WTC11 (cell line): ENCODE measurements at regions not wholly inside any gene's neighbourhood (a gene's known extent, or its start where the extent isn't known, plus 50 kb on each side); places are given as distances from the start of the nearest gene placed in this dataset.

ENCODE experiments used
- CREB1 ChIP-seq: sonication (generic); formaldehyde crosslinking; IDR thresholded peaks from 2 replicates; pipeline ENCODE4 v1.8.0; 2023; ENCODE audit warnings: mild to moderate bottlenecking, missing genetic modification reagents
- IRF2 ChIP-seq: sonication (generic); formaldehyde crosslinking; IDR thresholded peaks from 2 replicates; pipeline ENCODE4 v1.8.0; 2022; ENCODE audit warnings: low read depth, missing genetic modification reagents, borderline replicate concordance
- SMAD3 ChIP-seq: sonication (generic); formaldehyde crosslinking; IDR thresholded peaks from 2 replicates; pipeline ENCODE4 v1.8.0; 2022; ENCODE audit warnings: missing genetic modification reagents, mild to moderate bottlenecking, borderline replicate concordance
- TF ChIP-seq, protein P1 (sequence below): fragments of 200-600 bp; IDR thresholded peaks from 2 replicates; pipeline ENCODE4 v1.8.0; 2022; ENCODE audit warnings: antibody characterized with exemption
- TF ChIP-seq, protein P2 (sequence below): sonication (generic); formaldehyde crosslinking; conservative IDR thresholded peaks from 2 replicates; pipeline ENCODE4 v1.8.1; 2023; ENCODE audit warnings: mild to moderate bottlenecking, low read depth, missing genetic modification reagents, moderate library complexity

DNA sequence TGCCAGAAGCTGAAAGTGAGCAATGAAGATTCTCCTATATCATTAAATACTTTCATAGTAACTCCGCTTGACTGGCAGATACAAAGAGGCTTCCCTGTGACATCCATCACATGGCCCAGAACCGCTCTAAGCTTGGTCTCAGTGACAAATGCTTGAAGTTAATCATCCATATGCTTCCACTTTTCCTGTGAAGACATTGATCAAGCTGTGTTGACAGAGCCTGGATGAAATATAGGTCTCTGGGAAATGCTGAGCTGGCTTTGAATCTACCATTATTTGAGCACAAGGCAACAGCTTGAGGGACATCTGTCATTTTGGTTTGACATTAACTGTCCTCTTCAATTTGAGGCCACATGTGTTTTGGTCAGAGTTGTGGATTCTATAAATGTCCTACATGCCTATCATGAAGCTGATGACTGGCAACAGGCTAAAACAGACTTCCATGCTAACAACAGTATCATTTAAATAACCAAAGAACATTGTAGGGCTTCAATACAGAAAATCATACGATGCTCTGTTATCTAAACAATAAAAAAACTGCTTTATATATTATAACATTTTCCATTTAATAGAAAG lies 402.2 kb upstream of the IRAK1BP1 start:
- TF ChIP-seq IRF2 (CRISPR knock-in tag), result no peak
- TF ChIP-seq, protein P1, sequence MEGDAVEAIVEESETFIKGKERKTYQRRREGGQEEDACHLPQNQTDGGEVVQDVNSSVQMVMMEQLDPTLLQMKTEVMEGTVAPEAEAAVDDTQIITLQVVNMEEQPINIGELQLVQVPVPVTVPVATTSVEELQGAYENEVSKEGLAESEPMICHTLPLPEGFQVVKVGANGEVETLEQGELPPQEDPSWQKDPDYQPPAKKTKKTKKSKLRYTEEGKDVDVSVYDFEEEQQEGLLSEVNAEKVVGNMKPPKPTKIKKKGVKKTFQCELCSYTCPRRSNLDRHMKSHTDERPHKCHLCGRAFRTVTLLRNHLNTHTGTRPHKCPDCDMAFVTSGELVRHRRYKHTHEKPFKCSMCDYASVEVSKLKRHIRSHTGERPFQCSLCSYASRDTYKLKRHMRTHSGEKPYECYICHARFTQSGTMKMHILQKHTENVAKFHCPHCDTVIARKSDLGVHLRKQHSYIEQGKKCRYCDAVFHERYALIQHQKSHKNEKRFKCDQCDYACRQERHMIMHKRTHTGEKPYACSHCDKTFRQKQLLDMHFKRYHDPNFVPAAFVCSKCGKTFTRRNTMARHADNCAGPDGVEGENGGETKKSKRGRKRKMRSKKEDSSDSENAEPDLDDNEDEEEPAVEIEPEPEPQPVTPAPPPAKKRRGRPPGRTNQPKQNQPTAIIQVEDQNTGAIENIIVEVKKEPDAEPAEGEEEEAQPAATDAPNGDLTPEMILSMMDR, result no peak
- TF ChIP-seq, protein P2, sequence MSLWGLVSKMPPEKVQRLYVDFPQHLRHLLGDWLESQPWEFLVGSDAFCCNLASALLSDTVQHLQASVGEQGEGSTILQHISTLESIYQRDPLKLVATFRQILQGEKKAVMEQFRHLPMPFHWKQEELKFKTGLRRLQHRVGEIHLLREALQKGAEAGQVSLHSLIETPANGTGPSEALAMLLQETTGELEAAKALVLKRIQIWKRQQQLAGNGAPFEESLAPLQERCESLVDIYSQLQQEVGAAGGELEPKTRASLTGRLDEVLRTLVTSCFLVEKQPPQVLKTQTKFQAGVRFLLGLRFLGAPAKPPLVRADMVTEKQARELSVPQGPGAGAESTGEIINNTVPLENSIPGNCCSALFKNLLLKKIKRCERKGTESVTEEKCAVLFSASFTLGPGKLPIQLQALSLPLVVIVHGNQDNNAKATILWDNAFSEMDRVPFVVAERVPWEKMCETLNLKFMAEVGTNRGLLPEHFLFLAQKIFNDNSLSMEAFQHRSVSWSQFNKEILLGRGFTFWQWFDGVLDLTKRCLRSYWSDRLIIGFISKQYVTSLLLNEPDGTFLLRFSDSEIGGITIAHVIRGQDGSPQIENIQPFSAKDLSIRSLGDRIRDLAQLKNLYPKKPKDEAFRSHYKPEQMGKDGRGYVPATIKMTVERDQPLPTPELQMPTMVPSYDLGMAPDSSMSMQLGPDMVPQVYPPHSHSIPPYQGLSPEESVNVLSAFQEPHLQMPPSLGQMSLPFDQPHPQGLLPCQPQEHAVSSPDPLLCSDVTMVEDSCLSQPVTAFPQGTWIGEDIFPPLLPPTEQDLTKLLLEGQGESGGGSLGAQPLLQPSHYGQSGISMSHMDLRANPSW (CRISPR knock-in tag), result no peak
- TF ChIP-seq CREB1, result no peak
- TF ChIP-seq SMAD3 (CRISPR knock-in tag), result no peak
